IMR-90 (cell line): ENCODE measurements at regions not wholly inside any gene's neighbourhood (a gene's known extent, or its start where the extent isn't known, plus 50 kb on each side); places are given as distances from the start of the nearest gene placed in this dataset.

Experiments
- ATAC-seq: fragments of 200-7000 bp; cut with Tn5 transposase; 2 replicates; pipeline ENCODE4 v1.9.1; 2020; ENCODE audit warnings: low read depth, mild to moderate bottlenecking, moderate library complexity
- BruUV-seq: library from RNA; stranded (reverse); fragments of 400-500 nt; replicated peaks from 2 replicates; lab custom pipeline; 2021; lab: Mats Ljungman, UMichigan
- CTCF ChIA-PET: fragments of 300-600 bp; formaldehyde crosslinking; extraction: SDS; loops from one replicate; lab custom pipeline; 2021; ENCODE audit warnings: antibody characterized with exemption; lab: Yijun Ruan, JAX
- POLR2A ChIA-PET: fragments of 300-600 bp; sonication (Branson Sonifier 250); formaldehyde crosslinking; loops from one replicate; lab custom pipeline; 2022; ENCODE audit warnings: antibody characterized with exemption; ENCODE audit not compliant: unreplicated experiment; lab: Charles Lee
- DNase-seq: peaks from one replicate; pipeline ENCODE4 v3.0.0; 2013
- H2AFZ ChIP-seq: replicated peaks from 2 replicates; pipeline ENCODE3; 2013; ENCODE audit warnings: low read length, mild to moderate bottlenecking; ENCODE audit not compliant: poor library complexity
- H2AK5ac ChIP-seq: 2 replicates; pipeline ENCODE4 v1.6.1; 2013; ENCODE audit warnings: low read depth, low read length, inconsistent platforms
- H2AK9ac ChIP-seq: replicated peaks from 2 replicates; pipeline ENCODE3; 2013; ENCODE audit warnings: mild to moderate bottlenecking, low read depth, low read length, moderate library complexity; ENCODE audit not compliant: poor library complexity
- H2BK120ac ChIP-seq: 2 replicates; pipeline ENCODE4 v1.6.1; 2013; ENCODE audit warnings: low read depth, low read length, inconsistent platforms
- H2BK15ac ChIP-seq: 3 replicates; pipeline ENCODE4 v1.6.1; 2013; ENCODE audit warnings: low read depth, low read length, inconsistent platforms
- H2BK20ac ChIP-seq: 2 replicates; pipeline ENCODE4 v1.6.1; 2013; ENCODE audit warnings: low read depth, mild to moderate bottlenecking, inconsistent platforms, low read length, moderate library complexity
- H2BK5ac ChIP-seq: 2 replicates; pipeline ENCODE4 v1.6.1; 2013; ENCODE audit warnings: mild to moderate bottlenecking, low read depth, low read length, inconsistent platforms; ENCODE audit not compliant: poor library complexity, severe bottlenecking
- H3K14ac ChIP-seq: replicated peaks from 2 replicates; pipeline ENCODE4 v1.6.1; 2013; ENCODE audit warnings: low read depth, low read length, inconsistent platforms
- H3K18ac ChIP-seq: 2 replicates; pipeline ENCODE4 v1.6.1; 2013; ENCODE audit warnings: low read depth, low read length, control low read depth
- H3K23ac ChIP-seq: 2 replicates; pipeline ENCODE4 v1.6.1; 2013; ENCODE audit warnings: low read depth, low read length, inconsistent platforms
- H3K27ac ChIP-seq: 2 replicates; pipeline ENCODE4 v1.5.1; 2013; ENCODE audit warnings: mild to moderate bottlenecking, control low read depth, low read length; ENCODE audit not compliant: insufficient read depth
- H3K27me3 ChIP-seq: 2 replicates; pipeline ENCODE4 v1.6.1; 2013; ENCODE audit warnings: low read length; ENCODE audit not compliant: control insufficient read depth, insufficient read depth
- H3K36me3 ChIP-seq: 2 replicates; pipeline ENCODE4 v1.6.1; 2013; ENCODE audit warnings: low read length, mixed read lengths; ENCODE audit not compliant: control insufficient read depth, insufficient read depth
- H3K4ac ChIP-seq: 2 replicates; pipeline ENCODE4 v1.6.1; 2013; ENCODE audit warnings: low read depth, low read length, inconsistent platforms
- H3K4me1 ChIP-seq: 2 replicates; pipeline ENCODE4 v1.6.1; 2013; ENCODE audit warnings: low read length, mixed read lengths; ENCODE audit not compliant: control insufficient read depth, insufficient read depth
- H3K4me2 ChIP-seq: 2 replicates; pipeline ENCODE4 v1.6.1; 2013; ENCODE audit warnings: low read depth, mild to moderate bottlenecking, control low read depth, low read length, moderate library complexity
- H3K4me3 ChIP-seq: 2 replicates; pipeline ENCODE4 v1.5.1; 2013; ENCODE audit warnings: low read depth, mild to moderate bottlenecking, control low read depth, low read length, moderate library complexity; ENCODE audit not compliant: insufficient read depth
- H3K56ac ChIP-seq: 2 replicates; pipeline ENCODE4 v1.6.1; 2013; ENCODE audit warnings: low read length, inconsistent platforms; ENCODE audit not compliant: insufficient read depth; ENCODE audit errors: extremely low read depth
- H3K79me1 ChIP-seq, 2 experiments: 2 replicates each; pipeline ENCODE4 v1.6.1; 2013; ENCODE audit warnings: low read length in 2 of 2, inconsistent platforms in 1 of 2, low read depth in 1 of 2
- H3K9ac ChIP-seq: 2 replicates; pipeline ENCODE4 v1.6.1; 2013; ENCODE audit warnings: low read depth, low read length, control low read depth
- H3K9me1 ChIP-seq: 2 replicates; pipeline ENCODE4 v1.6.1; 2013; ENCODE audit warnings: low read length, inconsistent platforms; ENCODE audit not compliant: insufficient read depth
- H3K9me3 ChIP-seq: 2 replicates; pipeline ENCODE4 v1.6.1; 2013; ENCODE audit warnings: low read length; ENCODE audit not compliant: control insufficient read depth, insufficient read depth
- H4K20me1 ChIP-seq: 2 replicates; pipeline ENCODE4 v1.6.1; 2013; ENCODE audit warnings: low read length, inconsistent platforms; ENCODE audit not compliant: insufficient read depth
- H4K5ac ChIP-seq: 2 replicates; pipeline ENCODE4 v1.6.1; 2013; ENCODE audit warnings: mild to moderate bottlenecking, low read depth, low read length, control low read depth
- H4K8ac ChIP-seq, 2 experiments: 2 replicates each; pipeline ENCODE4 v1.6.1; 2013; ENCODE audit warnings: low read depth in 2 of 2, low read length in 2 of 2, control low read depth in 1 of 2, inconsistent platforms in 1 of 2
- H4K91ac ChIP-seq: 2 replicates; pipeline ENCODE4 v1.6.1; 2013; ENCODE audit warnings: low read depth, low read length, inconsistent platforms; ENCODE audit not compliant: insufficient read depth
- CHD1 ChIP-seq: IDR thresholded peaks from 2 replicates; pipeline ENCODE4 v1.6.1; 2012; ENCODE audit warnings: low read depth, low read length, improper control_type of control experiment
- ELK1 ChIP-seq: fragments of 150-350 bp; IDR thresholded peaks from 2 replicates; pipeline ENCODE4 v1.6.1; 2016; ENCODE audit warnings: low read depth, mild to moderate bottlenecking, low read length, moderate library complexity, borderline replicate concordance
- POLR2A ChIP-seq: IDR thresholded peaks from 2 replicates; pipeline ENCODE4 v1.6.1; 2012; ENCODE audit warnings: mild to moderate bottlenecking, low read depth, low read length
- RCOR1 ChIP-seq: IDR thresholded peaks from 2 replicates; pipeline ENCODE4 v1.6.1; 2012; ENCODE audit warnings: mild to moderate bottlenecking, low read length, improper control_type of control experiment; ENCODE audit not compliant: insufficient replicate concordance
- SMC3 ChIP-seq: fragments of 150-350 bp; IDR thresholded peaks from 2 replicates; pipeline ENCODE4 v1.6.1; 2016; ENCODE audit warnings: low read depth, mild to moderate bottlenecking, antibody characterized with exemption, low read length, moderate library complexity
- USF2 ChIP-seq: fragments of 150-350 bp; IDR thresholded peaks from 2 replicates; pipeline ENCODE4 v1.6.1; 2017; ENCODE audit warnings: mild to moderate bottlenecking, antibody characterized with exemption, low read length, low read depth
- WGBS, 2 experiments: methylation state at CpG; one replicate each; pipeline versions ENCODE4 v1.1.5 to v1.1.7; 2013; ENCODE audit warnings: missing lambda C conversion rate in 2 of 2; ENCODE audit not compliant: insufficient read length in 1 of 2; ENCODE audit errors: extremely low coverage in 2 of 2; 5-methylcytosine and 5-hydroxymethylcytosine counted together
- dilution Hi-C: fragments of 300-500 bp; cut with HindIII; formaldehyde crosslinking; loops from one replicate; pipeline ENCODE4 v1.14.3; 2018; ENCODE audit warnings: low sequenced_read_pairs; ENCODE audit not compliant: unreplicated experiment
- in situ Hi-C: fragments of 300-500 bp; cut with MboI; formaldehyde crosslinking; loops from 3 replicates; pipeline ENCODE4 v1.14.3; 2019; ENCODE audit warnings: low sequenced_read_pairs, inconsistent platforms, mixed read lengths
- intact Hi-C: fragments of 100-400 bp; cut with micrococcal nuclease; formaldehyde crosslinking; loops from 2 replicates; pipeline ENCODE4 v1.10.0; 2022

- WGBS, 2 experiments, result 43% methylated on average over 1 of the region's 1 CpG; no CpG with 5 or more reads in 1 of the 2 experiments
- Histone ChIP-seq H3K23ac (no peak overlapping the region), H3K4me2 (no peak overlapping the region), H4K91ac (no peak overlapping the region), H2AK5ac (no peak overlapping the region), H3K79me1 (no peaks in the 10 kb centered on the region), H3K9me1 (peaks cover 1% of the 10 kb centered on the region; the same call in 1 of the 2 replicates), H2BK15ac (no peak overlapping the region), H2BK5ac (no peak overlapping the region), H3K9ac (no peak overlapping the region), H2BK20ac (no peak overlapping the region; the same call in 1 of the 2 replicates), H4K20me1 (no peaks in the 10 kb centered on the region), H3K4me1 (peaks cover 8% of the 10 kb centered on the region), H3K56ac (no peak overlapping the region), H3K4ac (no peak overlapping the region), H3K9me3 (no peaks in the 10 kb centered on the region), H3K4me3 (no peak overlapping the region), H3K27ac (no peak overlapping the region), H3K14ac (no peak overlapping the region), H3K27me3 (no peaks in the 10 kb centered on the region), H2AK9ac (no peak overlapping the region), H4K8ac (no peak overlapping the region), H2BK120ac (no peak overlapping the region), H3K36me3 (no peaks in the 10 kb centered on the region), H2AFZ (no peak overlapping the region), H4K5ac (no peak overlapping the region), H3K18ac (no peak overlapping the region)
- in situ Hi-C loops, result no loop called here
- intact Hi-C loops, result no loop called here
- ATAC-seq, result 0 out of 2 replicates have a peak, but pooled peaks have one; percentile 42
- dilution Hi-C loops, result no loop called here
- ChIA-PET CTCF (interaction anchor here (0.6 kb wide), 1 partner anchor 197 kb away, joined by 6 read pairs; no protein-coding TSS in a partner anchor), POLR2A (interaction anchor here (0.6 kb wide), 1 partner anchor 944 kb away, joined by 3 read pairs; no protein-coding TSS in a partner anchor)
- no TSS peak for BruUV-seq
- DNase-seq, result peak; percentile 46
- TF ChIP-seq CHD1, result no peak
- no peak for TF ChIP-seq SMC3
- no peak for TF ChIP-seq POLR2A
- TF ChIP-seq ELK1, result no peak
- TF ChIP-seq USF2, result no peak
- no peak for TF ChIP-seq RCOR1
Observed at GRCh38 chr15:39451121-39451688, 129.7 kb upstream of the THBS1 start.
